Hippocampal formation (tissue), 2 donors: ENCODE measurements at regions not wholly inside any gene's neighbourhood (a gene's known extent, or its start where the extent isn't known, plus 50 kb on each side); places are given as distances from the start of the nearest gene placed in this dataset.

Experiments
- DNase-seq, 2 donors: peaks; one replicate each; lab custom pipeline; 2025; lab: John Stamatoyannopoulos, UW

GRCh38 chr3:22587446-22587845 lies 615.7 kb upstream of the UBE2E2 start:
- no peak for DNase-seq

- DNase-seq = no peak
Measured at GRCh38 chr3:22593638-22594037, 609.5 kb upstream of the UBE2E2 start.

- DNase-seq = no peak
Measured at GRCh38 chr3:22594990-22595389, 608.1 kb upstream of the UBE2E2 start.

- DNase-seq = no peak
Measured at GRCh38 chr3:22606461-22606860, 596.7 kb upstream of the UBE2E2 start.

GRCh38 chr3:22606938-22607337 lies 596.2 kb upstream of the UBE2E2 start:
- no peak for DNase-seq

- DNase-seq = no peak
Measured at GRCh38 chr3:22608093-22608492, 595.0 kb upstream of the UBE2E2 start.

GRCh38 chr3:22608721-22609120 lies 594.4 kb upstream of the UBE2E2 start:
- no peak for DNase-seq

- no peak for DNase-seq
Measured at GRCh38 chr3:22609139-22609538, 594.0 kb upstream of the UBE2E2 start.

GRCh38 chr3:22612927-22613326 lies 590.2 kb upstream of the UBE2E2 start:
- no peak for DNase-seq

GRCh38 chr3:22615790-22616189 lies 587.3 kb upstream of the UBE2E2 start:
- no peak for DNase-seq

- DNase-seq = no peak
Measured at GRCh38 chr3:22617372-22617771, 585.8 kb upstream of the UBE2E2 start.

GRCh38 chr3:22620498-22620897 lies 582.6 kb upstream of the UBE2E2 start:
- DNase-seq = no peak

- no peak for DNase-seq
Measured at GRCh38 chr3:22621205-22621809, 581.8 kb upstream of the UBE2E2 start.

- DNase-seq = no peak
Measured at GRCh38 chr3:22627993-22628499, 575.1 kb upstream of the UBE2E2 start.

- no peak for DNase-seq
Measured at GRCh38 chr3:22632536-22632935, 570.6 kb upstream of the UBE2E2 start.

- no peak for DNase-seq
Measured at GRCh38 chr3:22634433-22634832, 568.7 kb upstream of the UBE2E2 start.

- no peak for DNase-seq
Measured at GRCh38 chr3:22659651-22660475, 543.3 kb upstream of the UBE2E2 start.

GRCh38 chr3:22660606-22661005 lies 542.5 kb upstream of the UBE2E2 start:
- no peak for DNase-seq

- DNase-seq = no peak
Measured at GRCh38 chr3:22661121-22661700, 541.9 kb upstream of the UBE2E2 start.

- DNase-seq = no peak
Measured at GRCh38 chr3:22665528-22665927, 537.6 kb upstream of the UBE2E2 start.

GRCh38 chr3:22666736-22667135 lies 536.4 kb upstream of the UBE2E2 start:
- no peak for DNase-seq

- DNase-seq = no peak
Measured at GRCh38 chr3:22671848-22672247, 531.3 kb upstream of the UBE2E2 start.

GRCh38 chr3:22684739-22685138 lies 518.4 kb upstream of the UBE2E2 start:
- DNase-seq = no peak
